ENCODE measurements at regions not wholly inside any gene's neighbourhood (a gene's known extent, or its start where the extent isn't known, plus 50 kb on each side); places are given as distances from the start of the nearest gene placed in this dataset.

DNA sequence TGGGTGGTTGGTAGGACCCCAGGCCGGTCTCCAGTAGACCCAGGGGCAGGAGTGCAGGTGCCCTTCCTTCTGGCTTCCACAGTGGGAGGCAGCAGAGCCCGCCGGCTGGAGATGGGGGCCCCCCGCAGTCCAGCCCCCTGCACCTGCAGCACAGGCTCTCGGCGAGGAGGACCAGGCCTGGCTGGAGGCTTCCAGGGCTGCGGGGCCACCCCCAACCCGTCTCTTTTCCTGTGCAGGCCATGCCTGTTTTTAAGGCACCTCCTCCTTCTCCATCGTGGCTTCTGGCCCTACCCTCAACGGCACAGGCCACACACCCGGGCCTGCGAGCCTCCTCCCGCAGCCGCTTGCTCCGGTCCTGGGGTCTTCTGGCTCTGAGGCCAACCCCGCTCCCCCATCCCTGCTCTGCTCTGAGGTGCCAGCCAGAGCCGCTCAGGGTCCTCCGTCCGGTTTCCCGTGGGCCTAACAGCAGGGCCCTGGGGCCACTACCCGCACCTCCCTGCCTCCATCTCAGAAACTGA is 77.2 kb upstream of the ANKRD10 start:
- TF ChIP-seq, protein P1, sequence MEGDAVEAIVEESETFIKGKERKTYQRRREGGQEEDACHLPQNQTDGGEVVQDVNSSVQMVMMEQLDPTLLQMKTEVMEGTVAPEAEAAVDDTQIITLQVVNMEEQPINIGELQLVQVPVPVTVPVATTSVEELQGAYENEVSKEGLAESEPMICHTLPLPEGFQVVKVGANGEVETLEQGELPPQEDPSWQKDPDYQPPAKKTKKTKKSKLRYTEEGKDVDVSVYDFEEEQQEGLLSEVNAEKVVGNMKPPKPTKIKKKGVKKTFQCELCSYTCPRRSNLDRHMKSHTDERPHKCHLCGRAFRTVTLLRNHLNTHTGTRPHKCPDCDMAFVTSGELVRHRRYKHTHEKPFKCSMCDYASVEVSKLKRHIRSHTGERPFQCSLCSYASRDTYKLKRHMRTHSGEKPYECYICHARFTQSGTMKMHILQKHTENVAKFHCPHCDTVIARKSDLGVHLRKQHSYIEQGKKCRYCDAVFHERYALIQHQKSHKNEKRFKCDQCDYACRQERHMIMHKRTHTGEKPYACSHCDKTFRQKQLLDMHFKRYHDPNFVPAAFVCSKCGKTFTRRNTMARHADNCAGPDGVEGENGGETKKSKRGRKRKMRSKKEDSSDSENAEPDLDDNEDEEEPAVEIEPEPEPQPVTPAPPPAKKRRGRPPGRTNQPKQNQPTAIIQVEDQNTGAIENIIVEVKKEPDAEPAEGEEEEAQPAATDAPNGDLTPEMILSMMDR (conservative IDR thresholded peaks at IDR 0.05): no peak
- no peak for TF ChIP-seq EZH2 (IDR thresholded peaks at IDR 0.05; ENCODE audit: low read depth)
